OCI-LY7 (cell line): ENCODE measurements at regions not wholly inside any gene's neighbourhood (a gene's known extent, or its start where the extent isn't known, plus 50 kb on each side); places are given as distances from the start of the nearest gene placed in this dataset.

Experiments
- BruUV-seq: library from RNA; stranded (reverse); fragments of 400-500 nt; replicated peaks from 2 replicates; lab custom pipeline; 2021; lab: Mats Ljungman, UMichigan
- CTCF ChIA-PET: fragments of 300-600 bp; sonication (Branson Sonifier 250); formaldehyde crosslinking; loops from one replicate; lab custom pipeline; 2022; ENCODE audit warnings: antibody characterized with exemption; ENCODE audit not compliant: unreplicated experiment; lab: Charles Lee
- POLR2A ChIA-PET: fragments of 300-600 bp; sonication (Branson Sonifier 250); formaldehyde crosslinking; loops from one replicate; lab custom pipeline; 2022; ENCODE audit warnings: antibody characterized with exemption; lab: Charles Lee
- DNase-seq: peaks from one replicate; pipeline ENCODE4 v3.0.0-alpha.2; 2015; ENCODE audit warnings: low spot score
- H2AFZ ChIP-seq: fragments of 200-600 bp; sonication (generic), shearing (Covaris generic); 2 replicates; pipeline ENCODE4 v1.6.1; 2014; ENCODE audit warnings: mild to moderate bottlenecking, antibody characterized with exemption, low read length, moderate library complexity
- H3K27ac ChIP-seq: fragments of 200-600 bp; sonication (generic); 2 replicates; pipeline ENCODE4 v1.5.1; 2014; ENCODE audit warnings: mixed run types, low read depth, mild to moderate bottlenecking, moderate library complexity, low read length, inconsistent platforms; ENCODE audit not compliant: poor library complexity, severe bottlenecking
- H3K36me3 ChIP-seq: fragments of 200-600 bp; sonication (generic); 2 replicates; pipeline ENCODE4 v1.6.1; 2014; ENCODE audit warnings: mild to moderate bottlenecking, antibody characterized with exemption, low read length, moderate library complexity, mixed read lengths; ENCODE audit not compliant: insufficient read depth
- H3K4me1 ChIP-seq: fragments of 200-600 bp; sonication (generic); 2 replicates; pipeline ENCODE4 v1.5.1; 2014; ENCODE audit warnings: mild to moderate bottlenecking, low read length; ENCODE audit not compliant: insufficient read depth, poor library complexity, severe bottlenecking
- H3K4me2 ChIP-seq: fragments of 200-600 bp; sonication (generic); 2 replicates; pipeline ENCODE4 v1.6.1; 2014; ENCODE audit warnings: mild to moderate bottlenecking, low read length
- H3K4me3 ChIP-seq: fragments of 200-600 bp; sonication (generic); 2 replicates; pipeline ENCODE4 v1.5.1; 2014; ENCODE audit warnings: mild to moderate bottlenecking, low read depth, low read length; ENCODE audit not compliant: poor library complexity, severe bottlenecking
- H3K79me2 ChIP-seq: fragments of 200-600 bp; sonication (generic); 2 replicates; pipeline ENCODE4 v1.6.1; 2016; ENCODE audit warnings: low read depth, mild to moderate bottlenecking, low read length, moderate library complexity, mixed read lengths; ENCODE audit not compliant: insufficient read depth
- H3K9me2 ChIP-seq: fragments of 200-600 bp; sonication (generic); 2 replicates; pipeline ENCODE4 v1.6.1; 2016; ENCODE audit warnings: mild to moderate bottlenecking, low read length, mixed read lengths; ENCODE audit not compliant: insufficient read depth
- H3K9me3 ChIP-seq: fragments of 200-600 bp; sonication (generic); 2 replicates; pipeline ENCODE4 v1.6.1; 2014; ENCODE audit warnings: mild to moderate bottlenecking, mixed run types, low read length, mixed read lengths
- H4K20me1 ChIP-seq: fragments of 200-600 bp; sonication (generic); 2 replicates; pipeline ENCODE4 v1.6.1; 2014; ENCODE audit warnings: mild to moderate bottlenecking, antibody characterized with exemption, low read length, moderate library complexity, mixed read lengths; ENCODE audit not compliant: insufficient read depth
- CTCF ChIP-seq: fragments of 200-600 bp; sonication (generic); conservative IDR thresholded peaks from 2 replicates; pipeline ENCODE4 v1.5.1; 2014; ENCODE audit warnings: mild to moderate bottlenecking, antibody characterized with exemption, low read length, moderate library complexity, mixed read lengths
- EZH2phosphoT487 ChIP-seq: fragments of 200-600 bp; sonication (generic); IDR thresholded peaks from 2 replicates; pipeline ENCODE4 v1.6.1; 2018; ENCODE audit warnings: low read depth, borderline replicate concordance, mild to moderate bottlenecking, mixed run types, antibody characterized with exemption, low read length, moderate library complexity, mixed read lengths
- intact Hi-C: fragments of 100-400 bp; cut with micrococcal nuclease; formaldehyde crosslinking; loops from one replicate; pipeline ENCODE4 v1.10.0; 2022; ENCODE audit not compliant: unreplicated experiment

GRCh38 chr1:18032172-18032859, 75.3 kb upstream of the IGSF21 start:
- ChIA-PET CTCF (no interaction called here), POLR2A (interaction anchor here (1.3 kb wide), 1 partner anchor 11 kb away, joined by 3 read pairs; no protein-coding TSS in a partner anchor)
- Histone ChIP-seq H3K4me1 (peaks cover 13% of the 10 kb centered on the region), H3K36me3 (no peaks in the 10 kb centered on the region), H3K9me3 (no peaks in the 10 kb centered on the region), H3K4me2 (no peak overlapping the region), H3K9me2 (no peaks in the 10 kb centered on the region), H3K79me2 (no peaks in the 10 kb centered on the region), H3K4me3 (no peak overlapping the region), H4K20me1 (no peaks in the 10 kb centered on the region), H2AFZ (no peak overlapping the region), H3K27ac (no peak overlapping the region)
- no peak for DNase-seq
- no TSS peak for BruUV-seq
- no peak for TF ChIP-seq EZH2phosphoT487
- TF ChIP-seq CTCF: no peak
- intact Hi-C loops: no loop called here

- no peak for DNase-seq
- Histone ChIP-seq H3K4me3 (no peak overlapping the region), H3K27ac (no peak overlapping the region), H3K79me2 (no peaks in the 10 kb centered on the region), H3K9me3 (no peaks in the 10 kb centered on the region), H3K9me2 (no peaks in the 10 kb centered on the region), H4K20me1 (no peaks in the 10 kb centered on the region), H3K4me2 (no peak overlapping the region), H3K36me3 (no peaks in the 10 kb centered on the region), H2AFZ (no peak overlapping the region), H3K4me1 (peaks cover 22% of the 10 kb centered on the region)
- POLR2A ChIA-PET: interaction anchor here (1.0 kb wide), 1 partner anchor 11 kb away, joined by 4 read pairs; no protein-coding TSS in a partner anchor
- CTCF ChIA-PET: no interaction called here
- no TSS peak for BruUV-seq
- TF ChIP-seq EZH2phosphoT487: no peak
- TF ChIP-seq CTCF: no peak
- intact Hi-C loops: no loop called here
These were observed 72.5 kb upstream of the IGSF21 start for GRCh38 chr1:18035145-18035544.

GRCh38 chr1:18037651-18038050, 69.9 kb upstream of the IGSF21 start:
- H3K9me2 ChIP-seq: no peaks in the 10 kb centered on the region
- no peaks in the 10 kb centered on the region for H4K20me1 ChIP-seq
- H2AFZ ChIP-seq: no peak overlapping the region
- ChIA-PET POLR2A (no interaction called here), CTCF (no interaction called here)
- intact Hi-C loops: loop anchor here (1.0 kb wide), 1 partner anchor 41 kb away; no protein-coding TSS in a partner anchor
- peak; percentile 48 for DNase-seq
- H3K36me3 ChIP-seq: no peaks in the 10 kb centered on the region
- H3K79me2 ChIP-seq: no peaks in the 10 kb centered on the region
- H3K4me1 ChIP-seq: peaks cover 35% of the 10 kb centered on the region
- no TSS peak for BruUV-seq
- H3K4me3 ChIP-seq: no peak overlapping the region
- TF ChIP-seq CTCF: no peak
- H3K27ac ChIP-seq: no peak overlapping the region
- peak overlapping the region; percentile 54 for H3K4me2 ChIP-seq
- no peaks in the 10 kb centered on the region for H3K9me3 ChIP-seq
